Liver (tissue), 7 donors: ENCODE measurements at regions not wholly inside any gene's neighbourhood (a gene's known extent, or its start where the extent isn't known, plus 50 kb on each side); places are given as distances from the start of the nearest gene placed in this dataset.
A peak's percentile ranks its signal among the peaks of the same experiment; 100 is the strongest.

ENCODE experiments used
- DNase-seq: peaks from one replicate; pipeline ENCODE4 v3.0.0-alpha.2; 2017; ENCODE audit warnings: low spot score
- H3K27ac ChIP-seq, 2 donors: one replicate each; pipeline ENCODE4 v1.7.0; 2013; ENCODE audit warnings: inconsistent platforms in 2 of 2, low read length in 2 of 2, control low read depth in 1 of 2, low read depth in 1 of 2, mild to moderate bottlenecking in 1 of 2
- H3K27me3 ChIP-seq, 4 donors: one replicate each; pipeline versions ENCODE4 v1.6.1 to v1.7.0; 2013; ENCODE audit warnings: low read length in 3 of 4, inconsistent platforms in 1 of 4, mild to moderate bottlenecking in 1 of 4, moderate library complexity in 1 of 4; ENCODE audit not compliant: control insufficient read depth in 4 of 4, insufficient read depth in 4 of 4
- H3K36me3 ChIP-seq, 4 donors: one replicate each; pipeline versions ENCODE4 v1.6.1 to v1.7.0; 2013; ENCODE audit warnings: low read length in 3 of 4, mild to moderate bottlenecking in 3 of 4, low read depth in 1 of 4, moderate library complexity in 1 of 4; ENCODE audit not compliant: control insufficient read depth in 4 of 4, insufficient read depth in 3 of 4
- H3K4me1 ChIP-seq, 4 donors: one replicate each; pipeline versions ENCODE4 v1.6.1 to v1.7.0; 2013; ENCODE audit warnings: low read length in 3 of 4, mild to moderate bottlenecking in 3 of 4, moderate library complexity in 1 of 4; ENCODE audit not compliant: control insufficient read depth in 4 of 4, insufficient read depth in 4 of 4
- H3K4me3 ChIP-seq, 3 donors: one replicate each; pipeline versions ENCODE4 v1.6.1 to v1.7.0; 2013; ENCODE audit warnings: low read length in 3 of 3, control low read depth in 1 of 3, low read depth in 1 of 3, mild to moderate bottlenecking in 1 of 3
- H3K9ac ChIP-seq, 2 donors: one replicate each; pipeline ENCODE4 v1.7.0; 2013; ENCODE audit warnings: low read length in 2 of 2, mild to moderate bottlenecking in 2 of 2, moderate library complexity in 2 of 2, control low read depth in 1 of 2, low read depth in 1 of 2
- H3K9me3 ChIP-seq, 4 donors: one replicate each; pipeline versions ENCODE4 v1.6.1 to v1.7.0; 2013; ENCODE audit warnings: low read length in 3 of 4; ENCODE audit not compliant: control insufficient read depth in 4 of 4
- EGR1 ChIP-seq, 2 donors: IDR thresholded peaks; 2 replicates each; pipeline ENCODE4 v1.6.1; 2016 to 2018; ENCODE audit warnings: antibody characterized with exemption in 2 of 2, low read depth in 2 of 2
- FOXA2 ChIP-seq: IDR thresholded peaks from 2 replicates; pipeline ENCODE4 v1.6.1; 2016; ENCODE audit warnings: antibody characterized with exemption
- HNF4A ChIP-seq, 2 donors: conservative IDR thresholded peaks; 2 replicates each; pipeline ENCODE4 v1.6.1; 2016; ENCODE audit warnings: antibody characterized with exemption in 2 of 2, mild to moderate bottlenecking in 2 of 2
- JUND ChIP-seq, 2 donors: IDR thresholded peaks; 2 replicates each; pipeline ENCODE4 v1.6.1; 2016; ENCODE audit warnings: antibody characterized with exemption in 2 of 2
- RAD21 ChIP-seq, 2 donors: IDR thresholded peaks; 2 replicates each; pipeline ENCODE4 v1.6.1; 2016; ENCODE audit warnings: antibody characterized with exemption in 2 of 2, mild to moderate bottlenecking in 2 of 2
- RXRA ChIP-seq, 2 donors: IDR thresholded peaks; 2 replicates each; pipeline ENCODE4 v1.6.1; 2017 to 2018; ENCODE audit warnings: antibody characterized with exemption in 2 of 2, mild to moderate bottlenecking in 1 of 2
- SP1 ChIP-seq: IDR thresholded peaks from 2 replicates; pipeline ENCODE4 v1.6.1; 2018; ENCODE audit warnings: antibody characterized with exemption, mild to moderate bottlenecking
- TAF1 ChIP-seq: conservative IDR thresholded peaks from 2 replicates; pipeline ENCODE4 v1.6.1; 2016; ENCODE audit warnings: antibody characterized with exemption, mild to moderate bottlenecking
- YY1 ChIP-seq: IDR thresholded peaks from 2 replicates; pipeline ENCODE4 v1.6.1; 2016; ENCODE audit warnings: antibody characterized with exemption, mild to moderate bottlenecking
- WGBS: extraction: QIAGEN DNeasy Blood & Tissue Kit; methylation state at CpG from one replicate; pipeline ENCODE4 v1.1.7; 2013; 5-methylcytosine and 5-hydroxymethylcytosine counted together
- TF ChIP-seq, protein P1 (sequence below): IDR thresholded peaks from 2 replicates; pipeline ENCODE4 v1.6.1; 2016; ENCODE audit warnings: antibody characterized with exemption
- TF ChIP-seq, protein P2 (sequence below): IDR thresholded peaks from 2 replicates; pipeline ENCODE4 v1.6.1; 2016; ENCODE audit warnings: antibody characterized with exemption
- TF ChIP-seq, protein P3 (sequence below): IDR thresholded peaks from 2 replicates; pipeline ENCODE4 v1.6.1; 2016; ENCODE audit warnings: antibody characterized with exemption, mild to moderate bottlenecking
- donor health status: healthy.
- donor health status: healthy.
- donor health status: healthy.
- donor health status: healthy.

GRCh38 chr22:27460591-27461347 is 340.8 kb downstream of the MN1 start (continued):
- TF ChIP-seq, protein P1, sequence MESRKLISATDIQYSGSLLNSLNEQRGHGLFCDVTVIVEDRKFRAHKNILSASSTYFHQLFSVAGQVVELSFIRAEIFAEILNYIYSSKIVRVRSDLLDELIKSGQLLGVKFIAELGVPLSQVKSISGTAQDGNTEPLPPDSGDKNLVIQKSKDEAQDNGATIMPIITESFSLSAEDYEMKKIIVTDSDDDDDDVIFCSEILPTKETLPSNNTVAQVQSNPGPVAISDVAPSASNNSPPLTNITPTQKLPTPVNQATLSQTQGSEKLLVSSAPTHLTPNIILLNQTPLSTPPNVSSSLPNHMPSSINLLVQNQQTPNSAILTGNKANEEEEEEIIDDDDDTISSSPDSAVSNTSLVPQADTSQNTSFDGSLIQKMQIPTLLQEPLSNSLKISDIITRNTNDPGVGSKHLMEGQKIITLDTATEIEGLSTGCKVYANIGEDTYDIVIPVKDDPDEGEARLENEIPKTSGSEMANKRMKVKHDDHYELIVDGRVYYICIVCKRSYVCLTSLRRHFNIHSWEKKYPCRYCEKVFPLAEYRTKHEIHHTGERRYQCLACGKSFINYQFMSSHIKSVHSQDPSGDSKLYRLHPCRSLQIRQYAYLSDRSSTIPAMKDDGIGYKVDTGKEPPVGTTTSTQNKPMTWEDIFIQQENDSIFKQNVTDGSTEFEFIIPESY, result no peak

DNA sequence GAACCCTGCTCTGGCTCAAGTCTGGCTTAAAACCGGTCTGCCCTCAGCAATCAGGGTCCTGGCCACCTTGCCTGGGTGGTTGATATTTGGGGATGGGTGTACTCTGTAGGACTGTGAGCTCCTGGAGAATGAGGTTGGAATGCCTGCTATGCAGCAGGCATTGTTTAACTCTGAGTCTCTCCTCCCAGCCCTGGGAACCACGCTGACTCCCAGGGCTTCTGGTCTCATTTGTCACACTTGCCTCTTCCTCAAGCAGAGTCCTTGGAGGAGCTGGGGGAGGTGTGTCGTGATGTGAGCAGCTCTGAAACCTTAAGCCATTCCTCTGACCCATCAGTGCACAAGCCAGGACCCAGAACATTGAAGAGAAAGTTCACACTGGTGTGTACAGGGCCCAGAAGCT is 340.1 kb downstream of the MN1 start:
- Histone ChIP-seq H3K4me1 (peaks cover 6 to 10% (median 8%) of the 10 kb centered on the region in 4 donors), H3K9me3 (no peaks in the 10 kb centered on the region), H3K27me3 (no peaks in the 10 kb centered on the region), H3K9ac (no peak overlapping the region), H3K27ac (no peak overlapping the region), H3K36me3 (no peaks in the 10 kb centered on the region), H3K4me3 (no peak overlapping the region)
- no peak for TF ChIP-seq RXRA (IDR thresholded peaks at IDR 0.05)
- DNase-seq, result no peak
- WGBS, result 58% methylated on average over 3 of the region's 3 CpGs

GRCh38 chr22:27462190-27462589 is 339.4 kb downstream of the MN1 start:
- no peak for DNase-seq
- no peaks in the 10 kb centered on the region for H3K27me3 ChIP-seq
- TF ChIP-seq, protein P2, sequence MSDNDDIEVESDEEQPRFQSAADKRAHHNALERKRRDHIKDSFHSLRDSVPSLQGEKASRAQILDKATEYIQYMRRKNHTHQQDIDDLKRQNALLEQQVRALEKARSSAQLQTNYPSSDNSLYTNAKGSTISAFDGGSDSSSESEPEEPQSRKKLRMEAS, result peak; percentile 47
- peak; percentile 43 for TF ChIP-seq YY1
- TF ChIP-seq, protein P3, sequence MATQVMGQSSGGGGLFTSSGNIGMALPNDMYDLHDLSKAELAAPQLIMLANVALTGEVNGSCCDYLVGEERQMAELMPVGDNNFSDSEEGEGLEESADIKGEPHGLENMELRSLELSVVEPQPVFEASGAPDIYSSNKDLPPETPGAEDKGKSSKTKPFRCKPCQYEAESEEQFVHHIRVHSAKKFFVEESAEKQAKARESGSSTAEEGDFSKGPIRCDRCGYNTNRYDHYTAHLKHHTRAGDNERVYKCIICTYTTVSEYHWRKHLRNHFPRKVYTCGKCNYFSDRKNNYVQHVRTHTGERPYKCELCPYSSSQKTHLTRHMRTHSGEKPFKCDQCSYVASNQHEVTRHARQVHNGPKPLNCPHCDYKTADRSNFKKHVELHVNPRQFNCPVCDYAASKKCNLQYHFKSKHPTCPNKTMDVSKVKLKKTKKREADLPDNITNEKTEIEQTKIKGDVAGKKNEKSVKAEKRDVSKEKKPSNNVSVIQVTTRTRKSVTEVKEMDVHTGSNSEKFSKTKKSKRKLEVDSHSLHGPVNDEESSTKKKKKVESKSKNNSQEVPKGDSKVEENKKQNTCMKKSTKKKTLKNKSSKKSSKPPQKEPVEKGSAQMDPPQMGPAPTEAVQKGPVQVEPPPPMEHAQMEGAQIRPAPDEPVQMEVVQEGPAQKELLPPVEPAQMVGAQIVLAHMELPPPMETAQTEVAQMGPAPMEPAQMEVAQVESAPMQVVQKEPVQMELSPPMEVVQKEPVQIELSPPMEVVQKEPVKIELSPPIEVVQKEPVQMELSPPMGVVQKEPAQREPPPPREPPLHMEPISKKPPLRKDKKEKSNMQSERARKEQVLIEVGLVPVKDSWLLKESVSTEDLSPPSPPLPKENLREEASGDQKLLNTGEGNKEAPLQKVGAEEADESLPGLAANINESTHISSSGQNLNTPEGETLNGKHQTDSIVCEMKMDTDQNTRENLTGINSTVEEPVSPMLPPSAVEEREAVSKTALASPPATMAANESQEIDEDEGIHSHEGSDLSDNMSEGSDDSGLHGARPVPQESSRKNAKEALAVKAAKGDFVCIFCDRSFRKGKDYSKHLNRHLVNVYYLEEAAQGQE, result peak; percentile 15
- peak; percentile 33 for TF ChIP-seq FOXA2
- TF ChIP-seq TAF1, result no peak
- TF ChIP-seq, protein P1, result no peak
- TF ChIP-seq RAD21 (IDR thresholded peaks at IDR 0.05), result peak; percentile 43 to 60
- TF ChIP-seq RXRA (IDR thresholded peaks at IDR 0.05), result peak in 1 of 2 donors; percentile 59
- TF ChIP-seq JUND (IDR thresholded peaks at IDR 0.05), result no peak
- peak; percentile 35 to 55 for TF ChIP-seq HNF4A (conservative IDR thresholded peaks at IDR 0.05)
- TF ChIP-seq SP1, result peak; percentile 59
- peak in 1 of 2 donors; percentile 25 for TF ChIP-seq EGR1 (IDR thresholded peaks at IDR 0.05; ENCODE audit: low read depth in 2 of 2)
- H3K9me3 ChIP-seq, result no peaks in the 10 kb centered on the region
- H3K4me3 ChIP-seq, result no peak overlapping the region
- 21% methylated on average over 7 of the region's 7 CpGs for WGBS
- H3K27ac ChIP-seq, result no peak overlapping the region
- H3K4me1 ChIP-seq, result peaks cover 6 to 10% (median 8%) of the 10 kb centered on the region in 4 donors
- no peak overlapping the region for H3K9ac ChIP-seq
- H3K36me3 ChIP-seq, result no peaks in the 10 kb centered on the region
